Fibroblast of skin of abdomen (primary cell): ENCODE measurements at regions not wholly inside any gene's neighbourhood (a gene's known extent, or its start where the extent isn't known, plus 50 kb on each side); places are given as distances from the start of the nearest gene placed in this dataset.
"Not testable (repeated sequence)": the region's sequence is repeated elsewhere in the genome, so short reads cannot be mapped to it uniquely, and the experiment has no call there.

Experiments
- DNase-seq: peaks from one replicate; pipeline ENCODE4 v3.0.0-alpha.2; 2013

GRCh38 chr7:149633976-149634945 is 136.7 kb upstream of the ZNF746 start:
- no peak for DNase-seq

GRCh38 chr7:149628361-149629149 is 130.9 kb upstream of the ZNF746 start:
- DNase-seq = not testable (repeated sequence)

GRCh38 chr7:149627911-149628310 is 130.3 kb upstream of the ZNF746 start:
- DNase-seq = no peak

- DNase-seq = no peak
Observed at GRCh38 chr7:149626972-149627371, 129.4 kb upstream of the ZNF746 start.

GRCh38 chr7:149625947-149626392 is 128.4 kb upstream of the ZNF746 start:
- no peak for DNase-seq

- peak; percentile 64 for DNase-seq
Observed at GRCh38 chr7:149625340-149625946, 127.8 kb upstream of the ZNF746 start.

- DNase-seq = peak; percentile 92
Observed at GRCh38 chr7:149624419-149625339, 127.1 kb upstream of the ZNF746 start.

- DNase-seq = peak; percentile 2
Observed at GRCh38 chr7:149624006-149624405, 126.4 kb upstream of the ZNF746 start.

GRCh38 chr7:149623262-149623997 is 125.8 kb upstream of the ZNF746 start:
- peak; percentile 65 for DNase-seq

- DNase-seq = no peak
Observed at GRCh38 chr7:149622444-149623210, 125.0 kb upstream of the ZNF746 start.

- no peak for DNase-seq
Observed at GRCh38 chr7:149621776-149622175, 124.2 kb upstream of the ZNF746 start.

GRCh38 chr7:149620961-149621360 is 123.4 kb upstream of the ZNF746 start:
- DNase-seq = no peak

- no peak for DNase-seq
Observed at GRCh38 chr7:149616898-149617297, 119.3 kb upstream of the ZNF746 start.

- no peak for DNase-seq
Observed at GRCh38 chr7:149615690-149616270, 118.2 kb upstream of the ZNF746 start.

- DNase-seq = no peak
Observed at GRCh38 chr7:149610441-149611011, 112.9 kb upstream of the ZNF746 start.

GRCh38 chr7:149608168-149608567 is 110.6 kb upstream of the ZNF746 start:
- DNase-seq = no peak

- DNase-seq = no peak
Observed at GRCh38 chr7:149607683-149608082, 110.1 kb upstream of the ZNF746 start.

- no peak for DNase-seq
Observed at GRCh38 chr7:149606826-149607225, 109.2 kb upstream of the ZNF746 start.

GRCh38 chr7:149605696-149606095 is 108.1 kb upstream of the ZNF746 start:
- no peak for DNase-seq

- no peak for DNase-seq
Observed at GRCh38 chr7:149604521-149604920, 106.9 kb upstream of the ZNF746 start.
